Hematopoietic multipotent progenitor cell treated with erythropoietin and hydrocortisone succinate and interleukin-3 and kit ligand, for 6 days (in vitro differentiated cells): ENCODE measurements at regions not wholly inside any gene's neighbourhood (a gene's known extent, or its start where the extent isn't known, plus 50 kb on each side); places are given as distances from the start of the nearest gene placed in this dataset.

Source experiments
- DNase-seq: peaks from one replicate; pipeline ENCODE4 v3.0.0-alpha.2; 2015

- DNase-seq = no peak
These were observed 141.1 kb downstream of the HNMT start for GRCh38 chr2:138105358-138105757.

DNA sequence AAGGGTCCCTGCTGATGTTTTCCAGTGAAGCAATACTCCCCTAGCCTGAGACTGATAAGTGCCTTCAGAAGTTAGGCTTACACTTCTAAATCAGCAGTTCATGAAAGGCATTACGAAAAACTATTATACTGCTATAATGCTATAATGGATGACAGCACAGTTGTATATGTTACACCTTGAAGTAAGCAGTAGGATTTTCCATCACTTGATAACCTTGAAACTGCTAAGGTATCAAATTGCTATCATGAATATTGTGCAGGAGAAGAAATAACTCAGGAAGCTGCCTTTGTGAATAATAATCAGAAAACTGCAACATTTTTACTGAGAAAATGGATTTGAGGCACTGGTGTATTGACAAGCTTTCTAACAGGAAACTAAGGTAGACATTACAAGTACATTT lies 142.3 kb downstream of the HNMT start:
- DNase-seq = peak; percentile 17

GRCh38 chr2:138107288-138107687 lies 143.0 kb downstream of the HNMT start:
- DNase-seq = no peak

DNA sequence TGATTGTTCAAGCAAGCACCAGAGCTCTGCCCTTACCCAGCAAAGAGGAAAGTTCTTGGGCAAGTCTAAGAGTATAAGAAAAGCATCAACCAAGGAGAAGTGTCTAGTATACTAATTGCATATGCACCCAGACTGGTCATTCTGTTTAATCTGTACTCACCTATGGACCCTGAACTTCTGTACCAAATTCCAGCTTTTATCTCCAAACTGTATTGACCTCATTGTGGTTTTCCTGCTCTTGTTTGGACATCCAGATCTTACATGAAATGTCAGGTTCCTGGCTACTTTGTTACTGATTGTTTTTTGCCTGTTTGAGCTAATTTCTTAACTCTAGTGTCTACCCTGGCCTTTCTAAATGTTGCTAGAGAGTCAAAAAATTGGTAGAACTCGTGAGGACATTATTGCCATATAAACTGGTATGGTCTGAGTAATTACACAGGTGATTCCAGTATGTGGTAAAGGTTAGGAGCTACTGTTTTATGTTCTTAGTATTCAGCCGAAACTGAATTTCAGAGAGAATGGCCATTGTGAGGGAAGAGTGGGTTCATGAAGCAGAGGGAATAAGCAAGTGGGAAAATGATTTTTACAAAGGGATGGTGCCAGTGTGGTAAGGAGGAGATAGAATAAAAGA lies 146.3 kb downstream of the HNMT start:
- no peak for DNase-seq

- no peak for DNase-seq
These were observed 148.3 kb downstream of the HNMT start for GRCh38 chr2:138112536-138112935.

- DNase-seq = peak; percentile 30
These were observed 149.7 kb downstream of the HNMT start for GRCh38 chr2:138113871-138114525.

DNA sequence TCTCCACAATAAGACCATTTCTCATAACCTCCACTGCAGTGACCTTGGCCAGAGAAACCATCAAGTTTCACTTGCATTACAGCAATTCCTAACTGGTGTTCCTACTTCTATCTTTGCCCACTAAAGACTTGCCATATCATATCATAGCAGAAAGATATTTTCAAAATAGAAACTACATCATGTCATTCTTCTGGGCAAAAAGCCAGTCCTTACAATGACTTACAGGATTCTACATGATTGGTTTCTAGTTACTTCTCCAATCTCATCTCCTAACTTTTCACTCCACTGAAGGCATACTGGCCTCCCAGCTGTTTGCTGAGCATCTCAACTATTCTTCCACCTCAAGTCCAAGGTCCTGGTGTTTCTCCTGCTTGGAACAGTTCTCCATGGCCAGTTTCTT lies 151.4 kb downstream of the HNMT start:
- DNase-seq = peak; percentile 77

DNA sequence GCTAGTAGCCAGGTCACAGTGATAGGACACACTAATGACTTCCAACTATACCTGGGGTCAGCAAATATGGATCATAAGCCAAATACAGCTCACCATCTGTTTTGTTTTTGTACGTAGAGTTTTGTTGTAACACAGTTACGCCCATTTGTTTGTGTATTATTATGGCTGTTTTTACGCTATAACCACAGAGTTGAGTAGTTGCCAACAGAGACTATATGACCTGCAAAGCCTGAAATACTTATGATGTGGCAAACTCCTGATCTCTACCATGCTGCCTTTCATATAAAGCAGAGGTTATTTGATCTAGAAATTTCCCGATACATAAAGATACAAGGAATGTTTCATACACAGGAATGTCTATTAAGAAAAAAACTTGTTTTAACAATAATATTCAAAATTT lies 152.2 kb downstream of the HNMT start:
- DNase-seq = no peak

- peak; percentile 16 for DNase-seq
These were observed 157.7 kb downstream of the HNMT start for GRCh38 chr2:138121666-138122661.

DNA sequence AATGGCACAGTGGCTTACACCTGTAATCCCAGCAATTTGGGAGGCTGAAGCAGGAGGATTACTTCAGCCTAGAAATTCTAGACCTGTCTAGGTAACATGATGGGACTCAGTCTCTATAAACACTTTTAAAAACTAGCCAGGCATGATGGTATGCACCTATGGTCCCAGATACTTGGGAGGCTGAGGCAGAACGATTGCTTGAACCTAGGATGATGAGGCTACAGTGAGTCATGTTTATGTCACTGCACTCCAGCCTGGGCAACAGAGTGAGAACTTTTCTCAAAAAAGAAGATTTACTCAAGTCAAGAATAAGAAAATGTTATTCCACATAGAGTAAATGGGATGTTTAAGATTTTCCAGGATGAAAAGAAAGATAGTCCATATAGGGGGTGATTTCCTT lies 158.6 kb downstream of the HNMT start:
- DNase-seq = no peak

DNA sequence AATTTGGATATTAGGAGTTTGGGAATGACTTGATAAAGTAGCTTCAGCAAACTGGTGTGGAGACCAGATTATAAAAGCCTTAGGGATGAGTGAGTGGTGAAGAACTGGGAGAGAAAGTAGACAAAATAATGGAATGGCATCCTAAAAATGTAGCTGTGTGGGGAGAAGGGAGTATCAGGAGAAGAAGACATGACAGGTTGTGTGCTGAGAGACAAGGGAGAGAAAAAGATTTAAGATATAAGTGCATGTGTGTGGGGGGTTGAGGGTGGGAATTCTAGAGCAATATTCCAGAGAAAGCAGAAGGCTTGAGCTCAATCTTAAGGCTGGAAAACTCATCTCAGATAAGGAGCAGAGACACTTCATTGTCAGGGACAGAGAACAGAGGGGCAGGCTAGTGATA lies 159.5 kb downstream of the HNMT start:
- no peak for DNase-seq

GRCh38 chr2:138124521-138124920 lies 160.2 kb downstream of the HNMT start:
- no peak for DNase-seq

DNA sequence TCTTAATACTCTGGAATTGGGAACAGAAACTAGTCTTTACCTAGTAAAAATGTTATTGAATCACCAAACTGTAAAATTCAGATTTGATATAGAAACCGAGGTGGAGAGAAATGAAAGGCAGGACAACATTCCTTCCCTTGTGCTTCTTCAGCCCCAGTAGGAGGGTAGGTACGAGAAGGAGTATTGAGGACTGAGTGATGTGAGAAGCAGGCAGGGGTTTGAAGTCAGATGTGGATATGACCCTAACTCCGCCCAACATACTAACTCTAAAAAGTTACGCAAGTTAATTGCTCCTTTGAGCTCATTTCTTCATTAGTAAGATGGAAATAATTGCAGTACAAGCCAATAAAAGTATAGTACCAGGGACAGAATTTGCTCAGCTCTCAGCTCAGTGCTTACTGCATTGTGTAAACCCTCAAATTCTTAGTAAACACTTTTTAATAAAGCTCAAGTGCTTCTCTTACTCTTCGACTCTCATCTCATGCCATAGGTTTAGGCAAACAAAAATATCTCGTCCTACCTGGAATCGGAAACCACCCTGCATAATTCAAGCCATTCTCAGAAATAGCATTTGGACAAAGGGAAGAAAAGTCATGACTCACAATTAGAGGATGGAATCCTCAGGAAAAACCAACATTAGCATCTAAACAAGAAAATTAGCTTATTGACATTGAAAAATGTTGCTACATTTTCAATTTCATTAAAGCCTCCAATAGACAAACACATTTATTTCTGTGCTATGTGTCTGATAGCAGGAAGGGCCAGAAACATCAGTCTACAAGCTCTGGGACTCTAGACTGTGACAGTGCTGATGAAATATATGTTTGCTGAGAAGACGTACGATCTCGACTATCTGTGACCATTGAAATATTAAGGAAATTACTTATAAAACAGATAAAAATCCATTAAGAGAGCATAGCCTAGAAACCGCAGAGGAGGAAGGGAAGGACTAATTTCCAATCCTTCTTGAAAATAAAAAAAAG lies 161.3 kb downstream of the HNMT start:
- no peak for DNase-seq

- no peak for DNase-seq
These were observed 167.8 kb downstream of the HNMT start for GRCh38 chr2:138132108-138132507.

- DNase-seq = no peak
These were observed 173.7 kb downstream of the HNMT start for GRCh38 chr2:138137949-138138348.

DNA sequence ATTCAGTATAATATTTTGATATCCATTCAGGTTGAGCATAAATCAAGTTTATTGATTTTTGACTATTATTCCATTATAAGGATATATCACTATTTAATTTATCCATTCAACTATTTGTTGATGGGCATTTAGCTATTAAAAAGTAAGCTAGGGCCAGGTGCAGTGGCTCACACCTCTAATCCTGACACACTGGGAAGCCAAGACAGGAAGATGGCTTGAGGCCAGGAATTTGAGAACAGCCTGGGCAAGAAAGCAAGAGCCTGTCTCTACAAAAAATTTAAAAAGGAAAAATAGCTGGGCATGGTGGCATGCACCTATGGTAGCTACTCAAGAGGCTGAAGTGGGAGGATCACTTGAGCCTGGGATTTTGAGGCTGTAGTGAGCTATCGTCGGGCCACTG lies 183.5 kb downstream of the HNMT start:
- DNase-seq = no peak

- no peak for DNase-seq
These were observed 191.0 kb downstream of the HNMT start for GRCh38 chr2:138155304-138155703.

GRCh38 chr2:138157372-138157771 lies 193.1 kb downstream of the HNMT start:
- no peak for DNase-seq

DNA sequence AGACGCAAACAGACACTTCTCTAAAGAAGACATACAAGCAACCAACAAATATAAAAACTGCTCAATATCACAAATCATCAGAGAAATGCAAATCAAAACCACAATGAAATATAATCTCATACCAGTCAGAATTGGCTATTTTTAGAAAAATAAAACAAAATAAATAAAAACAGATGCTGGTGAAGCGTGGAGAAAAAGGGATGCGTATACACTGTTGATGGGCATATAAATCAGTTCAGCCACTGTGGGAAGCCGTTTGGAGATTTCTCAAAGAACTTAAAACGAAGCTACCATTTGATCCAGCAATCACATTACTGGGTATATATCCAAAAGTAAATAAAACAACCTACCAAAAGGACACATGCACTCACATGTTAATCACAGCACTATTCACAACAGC lies 206.2 kb downstream of the HNMT start:
- DNase-seq = no peak

DNA sequence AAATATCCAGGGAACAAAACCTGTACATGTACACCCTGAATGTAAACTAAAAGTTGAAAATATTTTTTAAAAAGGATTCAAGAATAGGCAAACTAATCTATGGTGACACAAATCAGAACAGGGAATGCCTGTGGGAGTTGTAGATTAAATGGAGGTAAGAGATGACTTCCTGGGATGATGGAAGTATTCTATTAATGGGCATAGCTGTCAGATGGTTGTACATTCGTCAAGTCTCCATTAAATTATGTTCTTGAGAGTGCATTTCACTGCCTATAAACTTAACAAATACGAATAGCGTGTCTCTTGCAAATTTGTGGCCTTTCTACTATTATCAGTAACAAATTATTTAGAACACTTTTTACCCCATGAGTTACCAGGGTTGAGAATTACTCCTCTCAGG lies 207.0 kb downstream of the HNMT start:
- DNase-seq = no peak

DNA sequence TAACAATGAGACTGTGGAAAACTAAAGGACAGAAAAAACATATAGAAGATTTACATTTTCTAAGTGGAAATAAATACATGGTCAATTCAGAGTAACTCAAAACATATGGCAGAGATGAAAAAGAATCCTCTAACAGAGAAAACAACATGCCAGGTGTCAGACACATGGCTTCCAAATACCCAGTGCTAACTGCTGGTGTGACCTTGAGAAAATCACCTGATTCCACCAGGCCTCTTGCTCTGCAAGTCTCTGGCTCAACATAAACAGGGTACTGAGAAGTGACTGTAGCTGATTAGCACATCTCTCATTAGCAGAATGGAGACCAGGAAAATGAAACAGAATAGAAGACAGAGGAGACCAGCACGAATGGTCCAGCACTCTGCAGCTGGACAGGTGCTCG lies 210.8 kb downstream of the HNMT start:
- no peak for DNase-seq

- DNase-seq = no peak
These were observed 212.7 kb downstream of the HNMT start for GRCh38 chr2:138176862-138177439.
